Lower lobe of right lung (tissue), 2 donors: ENCODE measurements at regions not wholly inside any gene's neighbourhood (a gene's known extent, or its start where the extent isn't known, plus 50 kb on each side); places are given as distances from the start of the nearest gene placed in this dataset.

Source experiments
- ATAC-seq, 2 donors: fragments of 200-7000 bp; cut with Tn5 transposase; one replicate each; pipeline ENCODE4 v1.9.1; 2020 to 2022; ENCODE audit warnings: mild to moderate bottlenecking in 2 of 2, moderate library complexity in 2 of 2
- DNase-seq: peaks from one replicate; pipeline ENCODE4 v3.0.0-alpha.2; 2020
- H3K27ac ChIP-seq: fragments of 200-600 bp; one replicate; pipeline ENCODE4 v1.8.0; 2022
- H3K27me3 ChIP-seq: fragments of 200-600 bp; one replicate; pipeline ENCODE4 v1.8.0; 2022; ENCODE audit warnings: low read depth
- H3K36me3 ChIP-seq: fragments of 200-600 bp; one replicate; pipeline ENCODE4 v1.8.0; 2022; ENCODE audit warnings: mild to moderate bottlenecking
- H3K4me1 ChIP-seq: fragments of 200-600 bp; one replicate; pipeline ENCODE4 v1.8.0; 2022
- H3K4me3 ChIP-seq: fragments of 200-600 bp; one replicate; pipeline ENCODE4 v1.8.0; 2022; ENCODE audit warnings: mild to moderate bottlenecking
- H3K9me3 ChIP-seq: fragments of 200-600 bp; one replicate; pipeline ENCODE4 v1.8.0; 2022
- CTCF ChIP-seq: fragments of 200-600 bp; IDR thresholded peaks from one replicate; pipeline ENCODE4 v1.8.0; 2022; ENCODE audit warnings: antibody characterized with exemption, mild to moderate bottlenecking
- intact Hi-C: fragments of 100-400 bp; cut with DNase I; formaldehyde crosslinking; loops from one replicate; pipeline ENCODE4 v1.11.0; 2022
- donor health status: DM: no; HTN: yes; CAD: no; lungs with severe emphysema.

DNA sequence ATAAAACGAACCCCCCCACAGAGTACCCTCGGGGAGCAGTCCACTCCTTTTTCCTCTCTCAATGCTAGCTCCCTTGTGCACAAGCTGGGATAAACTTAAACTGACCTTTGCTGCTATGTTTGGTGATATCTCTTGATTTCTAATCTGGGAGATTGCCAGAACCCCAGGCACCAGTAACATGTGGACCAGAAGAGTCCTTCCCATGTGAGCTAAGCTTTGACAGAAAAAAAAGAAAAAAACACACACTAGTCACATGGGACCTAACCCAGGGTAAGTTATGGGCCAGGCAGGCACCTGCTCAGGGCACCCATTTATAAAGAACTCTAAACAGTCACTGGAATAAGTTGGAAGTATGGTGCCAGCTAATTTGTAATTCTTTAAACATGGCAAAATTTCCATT is 242.6 kb downstream of the EN1 start:
- no peak overlapping the region for H3K27ac ChIP-seq
- H3K36me3 ChIP-seq: no peaks in the 10 kb centered on the region
- no peak for TF ChIP-seq CTCF
- H3K9me3 ChIP-seq: peaks cover 3% of the 10 kb centered on the region
- H3K4me3 ChIP-seq: no peak overlapping the region
- intact Hi-C loops: no loop called here
- DNase-seq (no peak), ATAC-seq (no peak)
- H3K4me1 ChIP-seq: no peaks in the 10 kb centered on the region
- H3K27me3 ChIP-seq: no peaks in the 10 kb centered on the region

DNA sequence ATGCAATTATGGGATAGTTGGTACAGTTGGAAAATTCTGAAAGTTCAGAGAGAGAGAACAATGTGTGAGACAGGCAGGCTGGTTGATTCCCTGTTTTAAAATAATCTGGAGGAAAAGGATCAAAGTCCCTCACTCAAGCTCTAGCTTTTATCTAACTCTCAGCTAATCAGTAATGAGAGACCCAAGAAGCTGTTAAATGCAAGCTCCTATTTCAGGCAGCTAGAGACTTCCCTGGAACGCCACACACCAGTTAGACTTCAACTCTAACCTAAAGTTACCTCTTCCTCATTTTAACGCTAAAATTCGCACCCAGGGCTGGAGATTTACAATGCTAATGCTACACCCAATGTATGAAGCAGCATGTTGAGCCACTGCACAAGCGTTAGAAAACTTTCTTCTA is 243.1 kb downstream of the EN1 start:
- DNase-seq: no peak
- no peak overlapping the region for H3K27ac ChIP-seq

DNA sequence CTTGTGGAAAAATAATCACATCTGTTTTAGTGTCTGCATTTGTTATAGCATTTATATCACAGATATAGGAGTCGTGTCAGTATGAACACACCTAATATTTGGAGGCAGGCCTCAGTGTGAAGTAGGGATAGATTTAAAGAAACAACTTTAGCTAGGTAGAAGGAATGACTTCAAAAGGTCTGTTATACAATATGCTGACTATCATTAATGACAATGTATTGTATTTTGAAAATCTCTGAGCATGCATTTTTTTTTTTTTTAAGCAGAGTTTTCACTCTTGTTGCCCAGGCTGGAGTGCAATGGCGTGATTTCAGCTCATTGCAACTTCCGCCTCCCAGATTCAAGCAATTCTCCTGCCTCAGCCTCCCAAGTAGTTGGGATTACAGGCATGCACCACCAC is 248.3 kb downstream of the EN1 start:
- no peaks in the 10 kb centered on the region for H3K4me1 ChIP-seq
- DNase-seq (no peak), ATAC-seq (no peak)
- H3K27me3 ChIP-seq: no peaks in the 10 kb centered on the region
- no peak for TF ChIP-seq CTCF
- H3K36me3 ChIP-seq: no peaks in the 10 kb centered on the region
- intact Hi-C loops: no loop called here
- H3K4me3 ChIP-seq: no peak overlapping the region
- H3K9me3 ChIP-seq: peaks cover 7% of the 10 kb centered on the region
- H3K27ac ChIP-seq: no peak overlapping the region

More for the DNA sequence above, 243.1 kb downstream of the EN1 start:
- no peak for ATAC-seq
- Histone ChIP-seq H3K4me1 (no peaks in the 10 kb centered on the region), H3K27me3 (no peaks in the 10 kb centered on the region), H3K4me3 (no peak overlapping the region), H3K36me3 (no peaks in the 10 kb centered on the region), H3K9me3 (peaks cover 3% of the 10 kb centered on the region)
- TF ChIP-seq CTCF: no peak
- intact Hi-C loops: no loop called here

DNA sequence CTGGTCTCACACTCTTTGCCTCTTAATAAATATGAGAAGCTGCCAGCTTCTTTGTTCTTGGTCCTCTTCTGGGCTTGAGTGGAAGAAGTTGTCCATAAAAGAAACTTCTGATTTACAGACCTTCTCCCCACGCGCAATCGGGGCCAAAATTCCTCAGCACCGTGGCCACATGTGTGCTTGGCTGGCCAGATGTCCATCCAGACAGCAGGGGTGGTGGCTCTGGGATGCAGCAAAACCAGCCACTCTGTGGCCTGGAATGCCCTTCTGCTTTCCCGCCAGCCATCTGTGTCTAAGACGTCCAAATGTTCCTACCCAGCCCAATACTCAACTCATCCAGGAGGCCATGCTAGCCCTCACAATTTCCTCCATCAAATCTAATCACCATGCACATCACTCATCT is 250.8 kb downstream of the EN1 start:
- Histone ChIP-seq H3K4me3 (no peak overlapping the region), H3K4me1 (no peaks in the 10 kb centered on the region), H3K9me3 (peaks cover 4% of the 10 kb centered on the region), H3K36me3 (no peaks in the 10 kb centered on the region), H3K27me3 (no peaks in the 10 kb centered on the region), H3K27ac (no peak overlapping the region)
- no peak for ATAC-seq
- no peak for DNase-seq
- no peak for TF ChIP-seq CTCF
- intact Hi-C loops: no loop called here

GRCh38 chr2:118593257-118593656 is 254.2 kb downstream of the EN1 start:
- no peak for TF ChIP-seq CTCF
- intact Hi-C loops: no loop called here
- ATAC-seq (no peak), DNase-seq (no peak)
- Histone ChIP-seq H3K27ac (no peak overlapping the region), H3K9me3 (no peaks in the 10 kb centered on the region), H3K4me3 (no peak overlapping the region), H3K36me3 (no peaks in the 10 kb centered on the region), H3K4me1 (no peaks in the 10 kb centered on the region), H3K27me3 (no peaks in the 10 kb centered on the region)

DNA sequence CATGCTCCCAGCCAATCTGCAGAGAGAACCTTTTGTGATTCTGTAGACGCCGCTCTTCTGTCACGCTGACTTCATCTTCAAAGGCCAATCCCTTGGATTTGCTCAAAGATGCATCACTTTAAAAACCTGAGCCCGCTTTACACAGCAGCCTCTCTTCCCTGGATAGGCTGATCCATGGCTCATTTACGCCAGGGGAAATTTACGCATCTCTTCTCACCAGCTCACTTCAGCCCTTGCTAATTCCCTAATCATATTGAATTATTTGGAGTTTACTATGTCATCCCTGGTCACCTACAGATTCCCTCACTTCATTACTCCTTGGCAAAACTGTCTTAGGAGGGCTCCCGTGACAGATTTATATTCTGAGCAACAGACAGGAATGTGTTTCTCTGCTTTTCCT is 256.2 kb downstream of the EN1 start:
- ATAC-seq (no peak), DNase-seq (no peak)
- no peaks in the 10 kb centered on the region for H3K36me3 ChIP-seq
- no peak for TF ChIP-seq CTCF
- no peak overlapping the region for H3K4me3 ChIP-seq
- no peaks in the 10 kb centered on the region for H3K27me3 ChIP-seq
- no peak overlapping the region for H3K27ac ChIP-seq
- no peaks in the 10 kb centered on the region for H3K9me3 ChIP-seq
- H3K4me1 ChIP-seq: no peaks in the 10 kb centered on the region
- intact Hi-C loops: no loop called here
